ENCODE measurements at regions not wholly inside any gene's neighbourhood (a gene's known extent, or its start where the extent isn't known, plus 50 kb on each side); places are given as distances from the start of the nearest gene placed in this dataset.

DNA sequence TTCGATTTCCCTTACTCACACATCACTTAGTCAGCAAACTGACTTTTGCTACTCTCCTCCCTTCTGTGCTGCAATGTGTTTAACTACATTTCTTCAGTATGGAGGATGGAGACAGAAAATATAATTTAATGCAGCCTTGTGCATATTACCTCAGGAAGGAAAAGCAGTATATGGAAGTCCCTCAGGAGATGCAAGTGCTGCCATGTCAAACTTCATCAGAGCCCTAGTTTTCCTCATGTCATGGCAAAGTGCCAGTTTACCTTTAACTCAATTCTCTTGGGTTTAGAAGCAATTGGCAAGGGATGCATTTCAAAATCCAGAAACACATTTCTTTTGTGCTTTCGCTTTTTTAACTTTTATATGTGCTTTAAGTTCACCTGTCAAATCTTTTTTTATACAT, 365.4 kb downstream of the ISL1 start:
- no peak for DNase-seq

All from anterior cingulate cortex (tissue), 58 donors.